G401 (cell line): ENCODE measurements at regions not wholly inside any gene's neighbourhood (a gene's known extent, or its start where the extent isn't known, plus 50 kb on each side); places are given as distances from the start of the nearest gene placed in this dataset.

ENCODE experiments used
- DNase-seq: peaks from one replicate; pipeline ENCODE4 v3.0.0-alpha.2; 2015; ENCODE audit warnings: low spot score
- in situ Hi-C: cut with HindIII; loops from 2 replicates; pipeline ENCODE4 v1.10.0; 2016; ENCODE audit warnings: low sequenced_read_pairs, mixed read lengths

- in situ Hi-C loops = no loop called here
- no peak for DNase-seq
These were observed 684.9 kb upstream of the KIF2B start for GRCh38 chr17:53137869-53138268.

GRCh38 chr17:53135969-53136368 is 686.8 kb upstream of the KIF2B start:
- in situ Hi-C loops = no loop called here
- no peak for DNase-seq

GRCh38 chr17:53134548-53134947 is 688.2 kb upstream of the KIF2B start:
- in situ Hi-C loops = no loop called here
- no peak for DNase-seq

- in situ Hi-C loops = no loop called here
- DNase-seq = no peak
These were observed 688.9 kb upstream of the KIF2B start for GRCh38 chr17:53133876-53134275.

GRCh38 chr17:53129863-53130262 is 692.9 kb upstream of the KIF2B start:
- DNase-seq = no peak
- in situ Hi-C loops = no loop called here

- in situ Hi-C loops = no loop called here
- no peak for DNase-seq
These were observed 695.4 kb upstream of the KIF2B start for GRCh38 chr17:53127331-53127730.

- no peak for DNase-seq
- in situ Hi-C loops = no loop called here
These were observed 699.8 kb upstream of the KIF2B start for GRCh38 chr17:53122966-53123365.

- no peak for DNase-seq
- in situ Hi-C loops = no loop called here
These were observed 703.0 kb upstream of the KIF2B start for GRCh38 chr17:53119773-53120172.

GRCh38 chr17:53118948-53119347 is 703.8 kb upstream of the KIF2B start:
- no peak for DNase-seq
- in situ Hi-C loops = no loop called here

- in situ Hi-C loops = no loop called here
- DNase-seq = peak; percentile 70
These were observed 715.8 kb upstream of the KIF2B start for GRCh38 chr17:53106886-53107285.

- in situ Hi-C loops = no loop called here
These were observed 721.0 kb upstream of the KIF2B start for GRCh38 chr17:53101706-53102105.

GRCh38 chr17:53100126-53100525 is 722.6 kb upstream of the KIF2B start:
- in situ Hi-C loops = no loop called here
- DNase-seq = no peak

More at GRCh38 chr17:53101706-53102105, 721.0 kb upstream of the KIF2B start:
- DNase-seq = no peak

GRCh38 chr17:53093391-53093790 is 729.3 kb upstream of the KIF2B start:
- peak; percentile 96 for DNase-seq
- in situ Hi-C loops = no loop called here

GRCh38 chr17:53092072-53092471 is 730.7 kb upstream of the KIF2B start:
- in situ Hi-C loops = no loop called here
- peak; percentile 27 for DNase-seq

- in situ Hi-C loops = no loop called here
- DNase-seq = no peak
These were observed 732.0 kb upstream of the KIF2B start for GRCh38 chr17:53090770-53091169.

- in situ Hi-C loops = no loop called here
- DNase-seq = peak; percentile 75
These were observed 734.2 kb upstream of the KIF2B start for GRCh38 chr17:53088481-53088880.

- no peak for DNase-seq
- in situ Hi-C loops = no loop called here
These were observed 761.3 kb upstream of the KIF2B start for GRCh38 chr17:53061446-53061845.

- no peak for DNase-seq
- in situ Hi-C loops = no loop called here
These were observed 764.7 kb upstream of the KIF2B start for GRCh38 chr17:53058031-53058430.

- in situ Hi-C loops = no loop called here
- no peak for DNase-seq
These were observed 775.9 kb upstream of the KIF2B start for GRCh38 chr17:53046781-53047180.

GRCh38 chr17:53039981-53040380 is 782.7 kb upstream of the KIF2B start:
- in situ Hi-C loops = no loop called here
- DNase-seq = no peak

- no peak for DNase-seq
- in situ Hi-C loops = no loop called here
These were observed 789.4 kb upstream of the KIF2B start for GRCh38 chr17:53033297-53033696.

- DNase-seq = peak; percentile 16
- in situ Hi-C loops = no loop called here
These were observed 789.9 kb upstream of the KIF2B start for GRCh38 chr17:53032861-53033271.
